CD4-positive, CD25-positive, alpha-beta regulatory T cell (primary cell): ENCODE measurements at regions not wholly inside any gene's neighbourhood (a gene's known extent, or its start where the extent isn't known, plus 50 kb on each side); places are given as distances from the start of the nearest gene placed in this dataset.

ENCODE experiments used
- ATAC-seq, 2 donors: fragments of 150-1000 bp; cut with Tn5 transposase; one replicate each; pipeline ENCODE4 v1.10.0; 2021; ENCODE audit warnings: low read depth in 2 of 2, moderate number of reproducible peaks in 2 of 2, moderate library complexity in 1 of 2
- DNase-seq, 3 donors: peaks; one replicate each; pipeline versions ENCODE4 v3.0.0 to v3.0.0-alpha.2; 2012 to 2022; ENCODE audit warnings: mixed read lengths in 1 of 3
- H3K27ac ChIP-seq: one replicate; pipeline ENCODE4 v1.7.0; 2013; ENCODE audit warnings: mild to moderate bottlenecking, low read length; ENCODE audit not compliant: insufficient read depth, poor library complexity, severe bottlenecking
- H3K27me3 ChIP-seq: one replicate; pipeline ENCODE4 v1.7.0; 2013; ENCODE audit warnings: low read length; ENCODE audit not compliant: control insufficient read depth, insufficient read depth
- H3K36me3 ChIP-seq: one replicate; pipeline ENCODE4 v1.7.0; 2013; ENCODE audit warnings: mild to moderate bottlenecking, low read length, moderate library complexity; ENCODE audit not compliant: control insufficient read depth, insufficient read depth
- H3K4me1 ChIP-seq: 2 replicates; pipeline ENCODE4 v1.7.0; 2013; ENCODE audit warnings: mild to moderate bottlenecking, low read length; ENCODE audit not compliant: insufficient read depth, control insufficient read depth, poor library complexity, severe bottlenecking
- H3K4me3 ChIP-seq: one replicate; pipeline ENCODE4 v1.7.0; 2013; ENCODE audit warnings: low read depth, mild to moderate bottlenecking, low read length, moderate library complexity
- H3K9me3 ChIP-seq, 2 experiments: 1 replicate in 1 of 2; 2 replicates in 1 of 2; pipeline ENCODE4 v1.7.0; 2013; ENCODE audit warnings: low read length in 2 of 2, mild to moderate bottlenecking in 1 of 2, moderate library complexity in 1 of 2; ENCODE audit not compliant: control insufficient read depth in 2 of 2
- H3K27ac Mint-ChIP-seq, 3 donors: one replicate each; pipeline ENCODE4 v1.8.0; 2020 to 2022; ENCODE audit warnings: mild to moderate bottlenecking in 3 of 3, mixed read lengths in 3 of 3, moderate library complexity in 2 of 3
- H3K27me3 Mint-ChIP-seq: one replicate; pipeline ENCODE4 v1.8.0; 2022; ENCODE audit warnings: mild to moderate bottlenecking, mixed read lengths
- H3K36me3 Mint-ChIP-seq: one replicate; pipeline ENCODE4 v1.8.0; 2020; ENCODE audit warnings: mixed read lengths
- H3K4me1 Mint-ChIP-seq, 4 donors: one replicate each; pipeline ENCODE4 v1.8.0; 2020 to 2022; ENCODE audit warnings: mixed read lengths in 4 of 4, mild to moderate bottlenecking in 1 of 4
- H3K4me3 Mint-ChIP-seq, 4 donors: one replicate each; pipeline ENCODE4 v1.8.0; 2020 to 2022; ENCODE audit warnings: mild to moderate bottlenecking in 4 of 4, mixed read lengths in 4 of 4, moderate library complexity in 3 of 4
- H3K9me3 Mint-ChIP-seq, 7 donors: one replicate each; pipeline ENCODE4 v1.8.0; 2020 to 2022; ENCODE audit warnings: mixed read lengths in 7 of 7, mild to moderate bottlenecking in 3 of 7, moderate library complexity in 2 of 7

GRCh38 chr7:52877240-52877639 lies 158.2 kb upstream of the POM121L12 start:
- H3K9me3 Mint-ChIP-seq: peaks cover 0 to 20% (median 11%) of the 10 kb centered on the region in 7 donors
- H3K36me3 Mint-ChIP-seq: no peaks in the 10 kb centered on the region
- H3K36me3 ChIP-seq: no peaks in the 10 kb centered on the region
- H3K4me3 ChIP-seq: no peak overlapping the region
- H3K27ac Mint-ChIP-seq: no peak overlapping the region
- ATAC-seq (no peak), DNase-seq (no peak)
- H3K27me3 Mint-ChIP-seq: no peaks in the 10 kb centered on the region
- no peak overlapping the region for H3K4me3 Mint-ChIP-seq
- H3K9me3 ChIP-seq: peaks cover 5 to 13% of the 10 kb centered on the region in 2 experiments
- no peaks in the 10 kb centered on the region for H3K27me3 ChIP-seq
- H3K27ac ChIP-seq: no peak overlapping the region
- H3K4me1 Mint-ChIP-seq: no peaks in the 10 kb centered on the region
- no peaks in the 10 kb centered on the region for H3K4me1 ChIP-seq

- ATAC-seq (no peak), DNase-seq (no peak)
- no peak overlapping the region for H3K27ac Mint-ChIP-seq
- Histone ChIP-seq H3K36me3 (no peaks in the 10 kb centered on the region), H3K4me3 (no peak overlapping the region), H3K27me3 (no peaks in the 10 kb centered on the region), H3K4me1 (no peaks in the 10 kb centered on the region), H3K9me3 (peaks cover 5 to 13% of the 10 kb centered on the region in 2 experiments), H3K27ac (no peak overlapping the region)
- H3K4me1 Mint-ChIP-seq: no peaks in the 10 kb centered on the region
- peaks cover 0 to 26% (median 11%) of the 10 kb centered on the region in 7 donors for H3K9me3 Mint-ChIP-seq
- H3K36me3 Mint-ChIP-seq: no peaks in the 10 kb centered on the region
- H3K27me3 Mint-ChIP-seq: no peaks in the 10 kb centered on the region
- no peak overlapping the region for H3K4me3 Mint-ChIP-seq
Measured at GRCh38 chr7:52876402-52876801, 159.0 kb upstream of the POM121L12 start.

- H3K36me3 Mint-ChIP-seq: no peaks in the 10 kb centered on the region
- Histone ChIP-seq H3K4me3 (no peak overlapping the region), H3K27ac (no peak overlapping the region), H3K27me3 (no peaks in the 10 kb centered on the region), H3K4me1 (no peaks in the 10 kb centered on the region), H3K9me3 (peaks cover 3 to 18% of the 10 kb centered on the region in 2 experiments), H3K36me3 (no peaks in the 10 kb centered on the region)
- H3K4me3 Mint-ChIP-seq: no peak overlapping the region
- H3K27me3 Mint-ChIP-seq: no peaks in the 10 kb centered on the region
- no peaks in the 10 kb centered on the region for H3K4me1 Mint-ChIP-seq
- H3K27ac Mint-ChIP-seq: no peak overlapping the region
- peaks cover 3 to 36% (median 9%) of the 10 kb centered on the region in 7 donors for H3K9me3 Mint-ChIP-seq
- DNase-seq (no peak), ATAC-seq (no peak)
Measured at GRCh38 chr7:52863652-52864051, 171.8 kb upstream of the POM121L12 start.

- no peak overlapping the region for H3K27ac Mint-ChIP-seq
- H3K4me1 ChIP-seq: no peaks in the 10 kb centered on the region
- no peak for ATAC-seq
- H3K9me3 ChIP-seq: peaks cover 3 to 18% of the 10 kb centered on the region in 2 experiments
- DNase-seq: no peak
- H3K36me3 Mint-ChIP-seq: no peaks in the 10 kb centered on the region
- H3K27me3 Mint-ChIP-seq: no peaks in the 10 kb centered on the region
- H3K4me3 ChIP-seq: no peak overlapping the region
- H3K27ac ChIP-seq: no peak overlapping the region
- no peaks in the 10 kb centered on the region for H3K36me3 ChIP-seq
- peaks cover 3 to 28% (median 10%) of the 10 kb centered on the region in 7 donors for H3K9me3 Mint-ChIP-seq
- H3K4me3 Mint-ChIP-seq: no peak overlapping the region
- H3K27me3 ChIP-seq: no peaks in the 10 kb centered on the region
- H3K4me1 Mint-ChIP-seq: no peaks in the 10 kb centered on the region
Measured at GRCh38 chr7:52862321-52862720, 173.1 kb upstream of the POM121L12 start.

GRCh38 chr7:52857367-52857766 lies 178.1 kb upstream of the POM121L12 start:
- H3K36me3 ChIP-seq: no peaks in the 10 kb centered on the region
- no peaks in the 10 kb centered on the region for H3K9me3 ChIP-seq
- H3K4me1 ChIP-seq: no peaks in the 10 kb centered on the region
- Mint-ChIP-seq H3K4me3 (no peak overlapping the region), H3K27ac (no peak overlapping the region), H3K27me3 (no peaks in the 10 kb centered on the region), H3K9me3 (peaks cover 4 to 31% (median 6%) of the 10 kb centered on the region in 7 donors), H3K36me3 (no peaks in the 10 kb centered on the region), H3K4me1 (no peaks in the 10 kb centered on the region)
- no peak for DNase-seq
- H3K27ac ChIP-seq: no peak overlapping the region
- H3K4me3 ChIP-seq: no peak overlapping the region
- no peak for ATAC-seq
- H3K27me3 ChIP-seq: no peaks in the 10 kb centered on the region

GRCh38 chr7:52854681-52855080 lies 180.8 kb upstream of the POM121L12 start:
- Histone ChIP-seq H3K27me3 (no peaks in the 10 kb centered on the region), H3K9me3 (no peaks in the 10 kb centered on the region), H3K4me1 (no peaks in the 10 kb centered on the region), H3K36me3 (no peaks in the 10 kb centered on the region), H3K27ac (no peak overlapping the region), H3K4me3 (no peak overlapping the region)
- H3K36me3 Mint-ChIP-seq: no peaks in the 10 kb centered on the region
- H3K27ac Mint-ChIP-seq: no peak overlapping the region
- ATAC-seq (no peak), DNase-seq (no peak)
- no peaks in the 10 kb centered on the region for H3K27me3 Mint-ChIP-seq
- no peaks in the 10 kb centered on the region for H3K4me1 Mint-ChIP-seq
- H3K4me3 Mint-ChIP-seq: no peak overlapping the region
- peaks cover 3 to 23% (median 6%) of the 10 kb centered on the region in 7 donors for H3K9me3 Mint-ChIP-seq

GRCh38 chr7:52851547-52851946 lies 183.9 kb upstream of the POM121L12 start:
- Mint-ChIP-seq H3K27ac (no peak overlapping the region), H3K9me3 (peaks cover 0 to 34% (median 7%) of the 10 kb centered on the region in 7 donors), H3K36me3 (no peaks in the 10 kb centered on the region), H3K4me1 (no peaks in the 10 kb centered on the region), H3K4me3 (no peak overlapping the region), H3K27me3 (no peaks in the 10 kb centered on the region)
- Histone ChIP-seq H3K9me3 (peaks cover 0 to 8% of the 10 kb centered on the region in 2 experiments), H3K27ac (no peak overlapping the region), H3K27me3 (no peaks in the 10 kb centered on the region), H3K4me3 (no peak overlapping the region), H3K36me3 (no peaks in the 10 kb centered on the region), H3K4me1 (no peaks in the 10 kb centered on the region)
- ATAC-seq (no peak), DNase-seq (no peak)

- no peak overlapping the region for H3K4me3 Mint-ChIP-seq
- H3K27ac Mint-ChIP-seq: no peak overlapping the region
- H3K36me3 Mint-ChIP-seq: no peaks in the 10 kb centered on the region
- H3K4me1 Mint-ChIP-seq: no peaks in the 10 kb centered on the region
- H3K27ac ChIP-seq: no peak overlapping the region
- peaks cover 0 to 21% (median 9%) of the 10 kb centered on the region in 7 donors for H3K9me3 Mint-ChIP-seq
- no peak for ATAC-seq
- no peaks in the 10 kb centered on the region for H3K4me1 ChIP-seq
- H3K27me3 Mint-ChIP-seq: no peaks in the 10 kb centered on the region
- no peak for DNase-seq
- peaks cover 0 to 14% of the 10 kb centered on the region in 2 experiments for H3K9me3 ChIP-seq
- H3K27me3 ChIP-seq: no peaks in the 10 kb centered on the region
- H3K4me3 ChIP-seq: no peak overlapping the region
- no peaks in the 10 kb centered on the region for H3K36me3 ChIP-seq
Measured at GRCh38 chr7:52843436-52843835, 192.0 kb upstream of the POM121L12 start.
